ENCODE measurements at regions not wholly inside any gene's neighbourhood (a gene's known extent, or its start where the extent isn't known, plus 50 kb on each side); places are given as distances from the start of the nearest gene placed in this dataset.
A peak's percentile ranks its signal among the peaks of the same experiment; 100 is the strongest.

DNA sequence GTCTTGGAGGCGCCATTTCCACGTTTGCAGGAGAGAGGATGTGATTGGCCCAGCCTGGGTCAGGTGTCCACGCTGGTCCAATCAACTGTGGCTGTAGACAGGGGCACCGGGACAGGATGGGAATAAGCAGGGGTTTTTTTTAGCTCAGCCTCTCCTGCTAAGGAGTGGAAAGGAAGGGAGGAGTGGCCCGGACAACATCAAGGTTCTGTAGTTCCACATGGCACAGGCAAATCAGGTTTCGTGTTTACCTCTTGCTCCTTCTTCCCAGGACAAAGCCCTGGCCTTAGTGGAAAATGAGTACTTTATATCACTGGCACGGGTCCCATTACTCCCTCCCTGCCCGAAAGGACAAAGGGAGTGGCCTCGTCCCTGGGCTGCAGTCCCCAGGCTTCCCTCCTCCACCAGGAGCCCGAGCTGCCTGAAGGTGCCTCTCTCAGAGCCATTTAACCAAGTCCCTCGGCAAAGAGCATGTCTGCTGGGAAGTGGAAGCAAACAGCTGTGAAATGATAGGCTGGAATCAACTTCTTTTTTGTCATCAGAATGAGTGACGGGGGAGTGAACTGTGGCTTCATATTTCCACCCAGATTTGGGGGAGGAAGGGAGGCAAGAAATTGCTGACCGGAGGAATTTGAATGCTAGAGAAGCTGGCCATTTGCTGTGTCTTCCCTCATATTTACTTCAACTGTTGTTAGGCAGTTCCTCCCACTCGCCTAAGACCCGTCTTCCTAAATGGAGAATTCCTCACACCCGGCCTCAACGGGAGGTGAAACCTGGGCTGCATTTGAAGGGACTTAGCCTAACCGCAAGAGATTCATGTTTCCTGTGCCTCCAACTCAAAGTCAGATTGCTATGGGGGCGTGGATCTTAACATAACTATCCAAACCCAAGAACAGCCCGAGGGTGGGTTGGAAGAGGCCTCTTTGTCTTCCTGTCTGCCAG lies 84.9 kb upstream of the SLC44A3 start:
- no peak for DNase-seq

DNA sequence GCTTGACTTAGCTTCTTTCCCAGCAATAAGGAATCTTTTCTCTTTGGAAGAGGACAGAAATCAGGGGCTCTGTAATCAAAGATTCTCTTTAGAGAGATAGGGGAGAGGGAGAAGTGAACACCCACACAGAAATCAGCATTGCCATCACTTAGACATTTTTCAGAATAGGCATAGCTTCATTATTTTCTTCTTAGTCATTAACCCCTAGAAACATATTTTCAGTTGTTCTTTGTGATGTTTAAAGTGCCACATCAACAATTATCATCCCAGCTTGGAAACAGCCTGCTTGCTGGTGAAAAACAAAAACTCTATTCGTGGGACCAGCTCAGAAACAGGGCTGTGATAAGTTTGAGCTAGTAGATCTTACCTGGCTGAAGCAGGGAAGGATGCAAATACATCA lies 88.3 kb upstream of the SLC44A3 start:
- DNase-seq = no peak

DNA sequence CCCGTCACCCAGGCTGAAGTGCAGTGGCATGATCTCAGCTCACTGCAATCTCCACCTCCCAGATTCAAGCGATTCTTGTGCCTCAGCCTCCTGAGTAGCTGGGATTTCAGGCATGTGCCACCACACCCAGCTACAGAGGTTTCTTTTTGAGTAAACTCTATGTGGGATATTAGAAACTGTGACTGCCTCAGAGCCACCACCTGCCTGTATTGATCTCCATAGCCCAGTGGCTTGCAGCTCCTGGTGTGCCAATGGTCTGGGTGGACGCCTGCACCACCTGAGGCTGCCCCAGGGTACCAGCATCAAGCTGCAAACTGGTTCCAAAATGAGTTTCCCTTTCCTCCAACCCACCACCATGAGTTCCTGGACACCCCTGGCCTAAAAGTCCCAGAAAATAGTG lies 89.7 kb upstream of the SLC44A3 start:
- DNase-seq = no peak

DNA sequence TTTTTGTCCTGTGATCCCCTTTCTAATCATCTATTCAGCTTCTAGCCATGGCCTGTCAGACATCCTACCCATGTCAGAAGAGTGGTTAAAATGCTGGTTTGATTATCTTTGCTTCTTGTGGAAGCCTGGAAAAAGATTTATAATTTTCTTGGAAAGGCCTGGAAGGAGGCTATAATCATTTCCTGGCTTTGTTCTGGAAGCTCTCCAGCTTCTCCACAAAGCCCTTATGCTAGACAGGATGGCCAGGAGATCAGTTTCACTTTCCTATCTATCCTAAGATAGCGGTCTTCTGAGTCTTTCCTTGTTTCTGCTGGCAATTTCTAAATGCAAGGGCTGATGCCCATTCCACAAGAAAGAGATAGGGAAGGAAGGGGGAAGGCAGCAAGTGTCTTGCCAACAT lies 90.9 kb upstream of the SLC44A3 start:
- no peak for DNase-seq

DNA sequence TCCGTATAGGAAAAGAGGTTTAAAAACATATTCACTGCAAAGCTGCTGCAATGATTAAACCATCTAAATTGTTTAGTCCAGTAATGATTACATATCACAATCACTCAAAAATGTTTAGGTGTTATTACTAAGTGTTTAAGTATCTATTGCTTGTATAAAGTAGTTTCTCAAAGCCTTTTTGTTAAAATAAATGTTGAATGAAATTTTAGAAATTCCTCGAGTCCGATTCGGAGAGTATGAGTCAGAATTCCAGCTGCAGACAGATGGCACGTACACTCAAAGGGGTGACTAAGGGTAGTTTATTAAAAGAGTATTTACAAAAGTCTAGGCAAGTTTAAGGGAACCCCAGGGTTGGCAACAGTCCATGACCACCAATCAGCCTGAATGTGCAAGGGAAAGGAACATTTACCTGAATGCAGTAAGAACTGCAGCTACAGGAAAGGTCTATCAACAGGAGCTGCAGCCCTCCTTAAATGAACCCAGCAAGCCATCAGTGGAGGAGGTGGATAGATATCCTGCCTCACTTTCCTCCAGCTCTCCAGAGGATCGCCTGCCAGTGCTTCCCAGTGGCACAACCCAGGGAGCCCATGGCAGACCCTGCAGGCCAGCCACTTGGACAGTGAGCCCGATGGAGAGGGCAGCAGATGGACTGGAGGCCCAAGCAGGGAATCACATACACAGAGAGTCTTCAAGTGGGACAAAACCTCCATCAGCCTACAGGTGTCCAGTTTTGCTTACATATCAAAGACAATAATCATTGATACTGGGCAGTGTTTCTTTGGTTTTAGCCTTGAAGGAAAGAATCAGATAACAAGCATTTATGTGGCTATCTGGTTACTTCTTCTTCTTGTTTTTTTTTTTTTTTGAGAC lies 92.1 kb upstream of the SLC44A3 start:
- DNase-seq = no peak

DNA sequence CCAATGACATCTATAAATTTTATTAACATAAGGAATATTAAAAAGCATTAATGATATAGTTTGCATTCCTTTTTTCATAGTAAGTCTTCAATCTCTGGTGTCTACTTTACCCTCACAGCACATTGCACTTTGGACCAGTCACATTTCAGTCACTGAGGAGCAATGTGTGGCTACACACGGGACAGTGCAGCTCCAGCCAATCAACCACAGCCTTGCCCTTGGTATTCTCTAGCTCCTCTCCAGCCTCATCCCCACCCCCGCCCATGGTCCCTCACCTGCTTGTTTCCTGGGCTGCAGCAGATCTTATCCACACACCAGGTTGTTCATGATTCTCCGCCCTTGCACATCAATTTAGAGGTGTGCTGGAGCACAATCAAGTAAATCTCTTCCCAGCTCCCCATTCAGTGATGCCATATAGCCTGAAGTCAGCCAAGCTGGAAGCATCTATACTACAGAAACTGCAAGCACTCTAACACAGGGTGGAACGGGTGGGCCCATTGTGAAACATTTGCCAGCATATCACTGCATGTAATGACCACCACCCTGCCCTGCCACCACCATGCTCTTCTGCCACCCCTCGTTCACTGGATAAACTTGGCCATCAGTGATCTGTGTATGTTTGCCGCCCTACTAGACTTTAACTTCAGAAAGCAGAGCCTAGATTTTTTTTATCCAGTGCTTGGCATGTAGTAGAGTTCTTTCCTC lies 93.0 kb upstream of the SLC44A3 start:
- DNase-seq = no peak

DNA sequence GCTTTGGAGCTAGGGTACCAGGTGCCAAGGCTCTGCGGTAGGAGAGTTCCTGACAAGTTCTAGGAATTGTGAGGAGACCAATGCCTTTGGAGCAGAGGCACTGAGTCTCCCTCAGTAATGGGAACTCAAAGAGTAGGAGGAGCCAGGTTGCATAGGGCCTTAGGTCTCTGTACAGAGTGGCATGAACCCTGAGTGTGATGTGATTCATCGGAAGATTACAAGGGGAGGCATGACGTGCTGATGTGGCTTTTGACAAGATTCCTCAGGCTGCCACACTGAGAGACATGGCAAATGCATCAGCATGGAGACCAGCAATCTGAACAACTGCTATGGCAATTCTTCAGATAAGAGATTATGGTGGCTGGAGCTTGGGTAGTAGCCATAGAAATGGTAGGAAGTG lies 94.6 kb upstream of the SLC44A3 start:
- DNase-seq = no peak

DNA sequence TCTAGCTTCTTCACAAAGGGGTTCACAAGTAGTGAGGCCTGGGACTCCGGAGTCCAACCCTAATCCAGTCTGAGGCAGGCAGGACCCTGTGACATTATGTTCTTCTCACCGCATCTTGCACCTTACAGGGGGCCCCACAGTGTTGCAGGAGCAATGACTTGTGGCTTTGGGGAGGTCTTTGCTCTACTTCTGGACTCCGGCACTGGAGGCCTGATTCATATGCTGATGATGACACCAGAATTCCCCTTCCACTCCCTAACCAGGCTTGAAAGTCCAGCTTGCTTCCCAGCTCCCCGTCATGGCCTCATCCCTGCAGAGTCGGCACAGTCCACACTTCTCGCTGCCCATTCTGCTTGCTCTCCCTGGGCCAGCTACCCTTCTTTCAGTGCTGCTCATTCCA lies 96.3 kb upstream of the SLC44A3 start:
- no peak for DNase-seq

DNA sequence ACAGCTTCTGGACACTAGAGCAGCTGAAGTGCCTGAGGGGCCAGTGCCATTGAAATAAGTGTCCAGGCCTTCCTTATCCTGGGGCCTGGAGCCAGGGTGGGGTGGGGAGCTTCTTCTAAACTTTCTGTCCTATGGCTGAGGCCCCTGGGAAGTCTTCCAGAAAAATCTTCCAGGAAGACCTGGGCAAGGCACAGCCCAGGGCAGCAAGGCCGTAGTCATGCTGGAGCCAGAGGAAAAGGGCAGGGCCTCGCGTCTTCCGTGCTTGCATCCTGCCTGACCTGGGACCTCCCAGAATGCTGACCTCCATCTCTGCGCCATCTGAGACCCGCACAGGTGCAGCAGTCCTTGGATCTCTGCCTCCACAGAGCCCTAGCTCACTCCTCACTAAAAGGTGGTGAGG lies 96.7 kb upstream of the SLC44A3 start:
- no peak for DNase-seq

DNA sequence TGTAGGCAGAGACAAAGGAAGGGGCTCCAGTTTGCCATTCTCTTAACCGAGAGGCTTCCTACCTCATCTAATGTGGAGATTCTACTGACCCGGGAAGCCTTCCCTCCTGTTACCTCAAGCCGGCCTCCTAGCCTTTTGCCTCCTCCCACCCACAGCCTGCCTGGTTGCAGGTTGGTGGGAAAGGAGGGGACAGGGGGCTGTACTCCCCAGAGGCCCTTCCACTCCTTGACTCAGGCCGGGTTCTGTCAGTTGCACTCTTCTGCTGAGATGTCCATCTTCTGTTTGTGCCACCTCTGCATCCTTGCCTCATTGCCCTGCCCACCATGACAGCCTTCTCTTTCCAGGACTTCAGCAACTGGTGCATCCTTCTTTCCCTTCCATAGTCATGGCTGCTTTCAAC lies 98.0 kb upstream of the SLC44A3 start:
- no peak for DNase-seq

DNA sequence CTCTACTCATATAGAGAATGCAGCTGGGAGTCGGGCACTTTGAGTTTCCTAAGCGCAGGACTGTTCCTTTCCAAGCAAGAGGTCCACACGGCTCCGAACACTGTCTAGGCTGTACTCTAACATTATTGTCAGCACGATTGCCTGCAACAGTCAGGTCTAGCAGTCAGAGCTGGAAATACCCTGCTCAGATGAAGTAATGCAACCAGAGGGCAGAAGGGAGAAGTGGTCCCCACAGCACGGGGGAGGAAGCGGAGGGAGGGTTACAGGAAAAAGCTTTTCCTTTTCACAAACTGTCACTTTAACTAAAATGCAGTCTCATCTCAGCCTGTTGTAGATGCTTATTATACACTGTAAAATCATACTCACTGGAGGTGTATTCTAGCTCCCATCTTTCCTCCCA lies 98.9 kb upstream of the SLC44A3 start:
- peak in 1 of 5 donors; percentile 17 for DNase-seq

DNA sequence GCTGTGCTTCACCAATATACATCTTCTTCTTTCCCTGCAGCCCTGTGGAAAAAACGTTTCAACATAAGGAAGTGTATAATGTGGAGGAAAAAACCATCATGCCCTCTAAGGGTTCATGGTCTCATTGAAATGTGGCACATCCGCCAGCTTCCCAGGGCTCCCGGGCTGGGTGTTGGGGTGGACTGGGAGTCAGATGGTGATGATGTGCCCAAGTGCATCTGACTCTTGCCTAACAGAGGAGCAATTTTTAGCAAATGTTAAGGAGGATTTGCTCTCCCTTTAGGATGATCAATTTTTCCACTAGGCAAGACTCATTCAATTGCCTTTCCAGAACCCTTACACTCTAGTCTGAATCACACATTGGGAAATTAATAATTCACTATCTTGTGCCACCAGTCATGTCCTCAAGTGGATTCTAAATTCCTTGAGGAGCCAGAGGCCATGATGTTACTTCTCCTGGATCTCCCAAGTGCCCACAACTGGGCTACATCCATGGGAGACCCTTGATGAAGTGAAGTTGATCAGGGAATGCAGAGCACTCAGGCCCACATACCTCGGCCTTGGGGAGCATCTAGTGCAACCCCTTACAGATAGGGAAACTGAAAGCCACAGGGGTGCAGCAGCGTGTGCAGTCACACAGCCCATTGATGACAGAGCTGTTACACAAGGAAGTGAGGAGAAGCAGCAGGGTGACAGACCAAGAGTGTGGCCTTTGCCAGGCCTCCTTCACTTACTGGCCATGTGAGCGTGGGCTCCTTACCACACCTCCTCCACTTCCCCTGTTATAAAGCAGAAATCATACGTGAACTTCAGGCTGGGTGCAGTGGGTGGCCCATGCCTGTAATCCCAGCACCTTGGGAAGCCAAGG lies 100.0 kb upstream of the SLC44A3 start:
- DNase-seq = peak in 1 of 5 donors; percentile 57

DNA sequence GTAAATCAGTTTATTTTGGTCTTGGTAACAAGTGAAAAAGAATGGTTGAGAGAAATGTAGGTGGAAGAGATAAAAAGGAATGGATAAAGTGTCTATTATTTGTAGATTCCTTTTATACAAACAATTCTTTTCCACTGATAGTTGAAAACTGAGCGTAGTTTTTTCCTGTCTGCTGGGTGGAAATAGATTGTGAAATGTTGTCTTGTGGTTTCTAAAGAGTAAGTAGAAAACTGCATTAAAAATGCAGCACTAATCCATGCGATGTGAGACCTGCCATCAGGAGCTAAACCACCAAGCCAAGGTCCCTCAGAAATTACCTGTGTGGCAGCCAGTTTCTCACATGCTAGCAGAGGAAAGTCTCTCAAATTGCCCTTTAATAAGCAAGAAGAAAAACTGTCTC lies 103.2 kb upstream of the SLC44A3 start:
- DNase-seq = no peak

DNA sequence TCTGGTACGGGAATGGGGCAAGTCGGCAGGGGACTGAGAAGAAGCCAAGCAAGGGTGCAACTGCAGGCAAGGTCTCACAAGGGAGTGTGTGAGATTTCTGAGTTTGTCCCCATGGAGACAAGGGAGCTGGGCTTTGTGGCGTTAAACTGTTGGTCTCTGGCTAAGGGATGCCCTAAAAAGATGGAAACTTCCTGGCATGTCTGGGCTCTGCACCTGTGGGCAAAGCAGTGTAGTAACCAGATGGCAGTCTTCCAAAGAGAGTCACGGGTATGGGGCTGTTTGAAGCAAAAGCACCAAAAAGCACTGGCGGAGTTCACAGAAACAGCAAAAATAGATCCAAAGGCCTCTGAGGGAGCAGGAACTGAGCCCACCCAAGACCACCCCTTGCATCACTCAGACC lies 104.8 kb upstream of the SLC44A3 start:
- DNase-seq = no peak

DNA sequence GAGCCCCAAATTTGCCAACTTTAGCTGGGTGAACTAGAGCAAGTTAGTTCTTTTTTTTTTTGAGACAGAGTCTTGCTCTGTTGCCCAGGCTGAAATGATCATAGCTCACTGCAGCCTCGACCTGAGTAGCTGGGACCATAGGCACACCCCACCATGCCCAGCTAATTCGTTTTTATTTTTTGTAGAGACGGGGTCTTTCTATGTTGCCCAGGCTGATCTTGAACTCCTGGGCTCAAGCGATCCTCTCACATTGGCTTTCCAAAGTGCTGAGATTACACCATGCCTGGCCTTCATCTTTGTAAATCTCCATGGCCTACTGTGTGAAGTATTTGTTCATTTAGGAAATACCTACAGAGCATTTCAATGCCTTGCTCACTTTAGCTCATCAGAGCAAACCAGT lies 105.6 kb upstream of the SLC44A3 start:
- DNase-seq = no peak

DNA sequence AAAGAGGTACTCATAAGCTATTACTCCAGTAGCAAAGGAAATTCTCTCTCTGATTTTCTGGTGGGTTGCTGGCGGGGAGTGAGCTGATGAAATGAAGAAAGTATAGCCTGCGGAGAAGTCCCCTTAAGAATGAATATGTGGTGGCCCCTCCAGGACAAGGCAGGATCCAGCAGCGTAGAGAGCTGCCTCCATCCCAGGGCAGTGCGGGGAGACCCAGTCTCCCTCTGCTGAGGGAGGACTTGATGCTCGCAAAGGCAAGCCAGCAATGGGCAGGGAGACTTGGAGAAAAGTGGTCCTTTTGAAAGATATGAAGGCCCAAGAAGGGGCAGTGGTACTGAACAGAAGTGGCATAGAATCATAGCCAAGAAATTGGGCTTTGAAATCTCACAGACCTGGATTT lies 106.0 kb upstream of the SLC44A3 start:
- no peak for DNase-seq

DNA sequence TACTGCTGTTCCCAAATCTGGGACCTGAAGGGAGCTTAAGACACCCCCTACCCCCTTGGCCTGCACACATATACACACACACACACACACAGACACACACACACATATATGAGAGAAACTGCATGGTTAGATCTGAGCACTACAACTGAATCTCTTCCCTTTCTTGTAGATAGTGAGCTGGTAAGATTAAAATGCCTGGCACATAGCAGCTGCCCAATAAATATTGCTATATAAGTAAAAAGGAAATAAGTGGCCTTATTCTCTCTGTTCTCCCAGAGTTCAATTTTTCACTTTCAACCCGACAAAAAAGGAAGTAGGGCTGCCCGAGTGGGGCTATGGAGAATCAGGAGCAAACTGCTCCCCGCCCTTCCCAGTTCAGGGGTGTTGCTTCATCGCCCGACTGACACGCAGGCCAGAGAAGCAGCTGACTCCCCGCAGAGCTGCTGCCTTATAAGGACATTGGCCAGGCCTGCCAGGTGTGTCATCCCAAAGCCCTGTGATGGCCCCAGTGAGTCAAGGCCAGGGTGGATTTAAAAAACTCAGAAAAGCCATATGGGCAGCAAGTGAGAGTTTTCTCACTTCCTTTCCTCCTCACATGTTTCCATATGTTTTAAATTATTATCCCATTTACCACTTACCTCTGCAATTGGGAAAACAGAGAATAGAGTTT lies 106.5 kb upstream of the SLC44A3 start:
- no peak for DNase-seq

DNA sequence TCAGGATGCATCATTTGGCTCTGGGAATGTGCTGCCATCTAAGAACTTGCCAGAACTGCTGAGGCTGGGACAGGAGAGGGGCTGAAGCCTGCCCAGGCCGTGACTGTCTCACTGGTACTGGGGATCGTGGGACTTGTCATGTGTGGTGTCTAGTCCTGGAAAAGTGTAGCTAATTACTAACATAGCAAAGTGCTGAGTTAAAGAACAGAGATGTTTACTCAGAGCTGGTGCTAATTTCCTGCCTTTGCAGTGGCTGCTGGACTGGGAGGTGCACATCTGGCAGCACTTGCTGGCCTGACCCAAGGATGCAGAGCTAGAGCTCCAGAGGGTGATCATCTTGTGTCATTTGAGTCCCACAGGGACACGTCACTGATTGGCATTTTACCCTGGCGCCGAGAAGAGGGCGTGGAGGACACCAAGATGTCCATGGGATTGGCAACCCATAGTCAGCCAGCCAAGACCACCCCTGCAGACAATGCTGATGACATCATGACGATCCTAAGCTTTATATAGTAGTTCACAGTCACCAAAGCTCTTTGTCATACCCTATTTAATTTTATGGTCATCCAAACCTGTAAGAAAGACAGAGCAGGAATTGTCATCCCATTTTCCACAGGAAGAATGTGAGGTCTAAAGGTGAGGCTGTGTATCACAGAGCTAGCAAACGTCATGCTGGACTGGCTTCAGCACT lies 110.1 kb upstream of the SLC44A3 start:
- DNase-seq = no peak

DNA sequence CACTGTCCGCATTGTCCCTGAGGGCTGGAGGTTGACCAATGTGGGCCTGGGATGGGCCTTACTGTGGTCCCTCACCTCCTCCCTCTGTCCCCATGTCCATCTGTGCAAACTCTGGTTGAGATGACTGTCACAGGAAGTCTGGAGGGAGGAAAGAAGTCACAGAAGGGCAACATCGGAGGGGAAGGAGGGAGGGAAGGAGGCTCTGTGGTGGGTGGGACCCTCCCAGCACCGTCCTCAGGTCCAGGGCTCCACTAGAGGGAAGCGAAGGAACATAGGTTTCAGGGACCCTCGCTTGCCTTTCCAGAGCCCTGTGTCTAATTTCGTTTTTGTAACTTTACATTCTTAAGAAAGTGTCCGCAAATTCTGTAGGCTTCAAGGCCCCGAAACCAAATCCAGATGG lies 111.3 kb upstream of the SLC44A3 start:
- DNase-seq = no peak

DNA sequence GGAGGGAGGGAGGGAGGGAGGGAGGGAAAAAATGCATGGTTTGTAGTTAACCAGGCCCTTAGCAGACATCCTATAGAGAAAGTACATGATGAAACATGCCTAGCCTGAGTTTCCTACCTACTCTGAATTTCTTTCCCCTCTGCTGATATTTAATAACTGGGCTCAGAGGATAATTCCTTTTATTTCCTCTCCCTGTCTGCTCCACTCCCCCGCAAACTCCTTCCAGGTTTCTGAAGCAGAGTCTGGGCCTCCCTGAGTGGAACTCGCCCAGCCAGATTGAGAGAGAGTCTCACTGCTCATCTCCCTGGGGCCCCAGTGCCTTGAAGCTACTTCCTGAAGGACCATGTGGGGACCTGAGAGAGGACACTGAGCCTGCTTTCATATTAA lies 111.9 kb upstream of the SLC44A3 start:
- no peak for DNase-seq

Data from T-helper 1 cell (primary cell).